IMR-90 (cell line): ENCODE measurements at regions not wholly inside any gene's neighbourhood (a gene's known extent, or its start where the extent isn't known, plus 50 kb on each side); places are given as distances from the start of the nearest gene placed in this dataset.

ENCODE experiments used
- CTCF ChIP-seq: conservative IDR thresholded peaks from 2 replicates; pipeline ENCODE4 v1.5.1; 2012; ENCODE audit warnings: mild to moderate bottlenecking, low read depth, low read length, improper control_type of control experiment
- ELK1 ChIP-seq: fragments of 150-350 bp; IDR thresholded peaks from 2 replicates; pipeline ENCODE4 v1.6.1; 2016; ENCODE audit warnings: low read depth, mild to moderate bottlenecking, low read length, moderate library complexity, borderline replicate concordance
- MXI1 ChIP-seq: IDR thresholded peaks from 2 replicates; pipeline ENCODE4 v1.6.1; 2012; ENCODE audit warnings: low read depth, mild to moderate bottlenecking, low read length, moderate library complexity, borderline replicate concordance
- NFE2L2 ChIP-seq: fragments of 150-350 bp; IDR thresholded peaks from 2 replicates; pipeline ENCODE4 v1.6.1; 2016; ENCODE audit warnings: low read depth, mild to moderate bottlenecking, low read length
- POLR2A ChIP-seq: IDR thresholded peaks from 2 replicates; pipeline ENCODE4 v1.6.1; 2012; ENCODE audit warnings: mild to moderate bottlenecking, low read depth, low read length
- RCOR1 ChIP-seq: IDR thresholded peaks from 2 replicates; pipeline ENCODE4 v1.6.1; 2012; ENCODE audit warnings: mild to moderate bottlenecking, low read length, improper control_type of control experiment; ENCODE audit not compliant: insufficient replicate concordance
- RFX5 ChIP-seq: IDR thresholded peaks from 2 replicates; pipeline ENCODE4 v1.8.0; 2012; ENCODE audit warnings: low read depth, mild to moderate bottlenecking, low read length, moderate library complexity

- no peak for TF ChIP-seq RFX5
- no peak for TF ChIP-seq MXI1
- no peak for TF ChIP-seq POLR2A
- TF ChIP-seq CTCF: no peak
- no peak for TF ChIP-seq ELK1
- TF ChIP-seq NFE2L2: no peak
- no peak for TF ChIP-seq RCOR1
Observed at GRCh38 chr20:47925593-47925992, 140.3 kb upstream of the SULF2 start.
